ENCODE measurements at regions not wholly inside any gene's neighbourhood (a gene's known extent, or its start where the extent isn't known, plus 50 kb on each side); places are given as distances from the start of the nearest gene placed in this dataset.

DNA sequence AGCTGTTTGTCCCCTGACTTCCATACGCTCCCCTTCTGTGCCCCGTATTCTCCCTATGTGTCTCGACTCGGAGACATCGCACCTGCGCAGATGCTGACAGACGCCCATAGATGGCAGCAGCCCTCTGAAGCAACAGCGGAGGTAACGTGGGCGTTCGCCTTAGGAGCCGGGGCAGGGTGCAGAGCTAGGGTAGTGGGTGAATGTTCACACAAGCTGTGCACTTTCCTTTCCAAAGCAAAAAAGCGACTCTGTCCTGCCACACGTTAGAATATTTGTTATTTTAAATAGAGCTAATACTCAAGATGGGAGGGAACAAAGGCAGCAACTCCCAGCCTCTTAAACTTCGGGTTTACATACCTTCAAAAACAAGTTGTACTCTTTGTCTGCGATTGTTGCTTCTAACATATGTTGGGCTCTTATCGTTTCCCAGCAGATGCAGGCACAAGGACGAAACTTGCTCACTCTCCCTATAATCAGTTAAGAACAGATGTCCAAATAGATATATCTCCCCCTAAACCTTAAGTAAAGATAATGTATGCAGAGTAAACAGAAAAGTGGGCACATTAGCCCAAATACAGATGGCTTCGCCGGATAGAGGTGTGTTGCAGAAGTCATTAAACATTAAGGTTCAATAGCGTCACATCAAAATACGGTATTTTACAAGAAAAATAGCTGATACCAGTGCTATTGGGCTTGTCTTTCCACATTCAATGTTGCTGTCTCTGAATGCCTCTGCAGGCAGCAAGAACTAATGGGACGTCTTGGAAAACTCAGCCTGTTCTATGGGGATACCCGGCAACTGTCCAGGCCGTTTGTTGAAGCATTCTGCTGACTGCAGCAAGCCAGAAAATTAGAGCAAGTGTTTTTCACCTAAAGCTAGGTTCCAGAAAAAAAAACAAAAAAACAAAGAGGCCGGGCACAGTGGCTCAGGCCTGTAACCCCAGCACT lies 340.3 kb upstream of the PRKCQ start:
- FAIRE-seq, result no peak
- no peak for DNase-seq (ENCODE audit: insufficient read length, low spot score)
- TF ChIP-seq, protein P1, sequence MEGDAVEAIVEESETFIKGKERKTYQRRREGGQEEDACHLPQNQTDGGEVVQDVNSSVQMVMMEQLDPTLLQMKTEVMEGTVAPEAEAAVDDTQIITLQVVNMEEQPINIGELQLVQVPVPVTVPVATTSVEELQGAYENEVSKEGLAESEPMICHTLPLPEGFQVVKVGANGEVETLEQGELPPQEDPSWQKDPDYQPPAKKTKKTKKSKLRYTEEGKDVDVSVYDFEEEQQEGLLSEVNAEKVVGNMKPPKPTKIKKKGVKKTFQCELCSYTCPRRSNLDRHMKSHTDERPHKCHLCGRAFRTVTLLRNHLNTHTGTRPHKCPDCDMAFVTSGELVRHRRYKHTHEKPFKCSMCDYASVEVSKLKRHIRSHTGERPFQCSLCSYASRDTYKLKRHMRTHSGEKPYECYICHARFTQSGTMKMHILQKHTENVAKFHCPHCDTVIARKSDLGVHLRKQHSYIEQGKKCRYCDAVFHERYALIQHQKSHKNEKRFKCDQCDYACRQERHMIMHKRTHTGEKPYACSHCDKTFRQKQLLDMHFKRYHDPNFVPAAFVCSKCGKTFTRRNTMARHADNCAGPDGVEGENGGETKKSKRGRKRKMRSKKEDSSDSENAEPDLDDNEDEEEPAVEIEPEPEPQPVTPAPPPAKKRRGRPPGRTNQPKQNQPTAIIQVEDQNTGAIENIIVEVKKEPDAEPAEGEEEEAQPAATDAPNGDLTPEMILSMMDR (IDR thresholded peaks at IDR 0.05; ENCODE audit: insufficient read depth, missing control alignments), result peak; percentile 56

DNA sequence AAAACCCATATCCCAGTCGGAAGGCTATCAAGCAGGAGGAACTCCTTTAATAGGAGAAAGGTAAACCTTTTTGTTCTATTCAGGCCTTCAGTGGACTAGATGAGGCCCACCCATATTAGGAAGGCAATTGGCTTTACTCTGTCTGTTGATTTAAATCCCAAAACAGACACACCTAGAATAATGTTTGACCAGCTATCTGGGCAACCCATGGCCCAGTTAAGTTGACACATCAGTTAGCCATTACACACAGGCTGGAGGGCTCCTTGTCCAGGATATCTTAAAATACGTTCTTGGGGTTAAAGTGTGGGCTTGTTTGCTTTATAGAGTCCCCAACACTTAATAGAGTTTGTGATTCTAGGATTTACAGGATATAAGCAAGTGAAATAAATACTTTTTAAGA lies 339.0 kb upstream of the PRKCQ start:
- TF ChIP-seq, protein P1 (IDR thresholded peaks at IDR 0.05; ENCODE audit: insufficient read depth, missing control alignments), result no peak
- DNase-seq (ENCODE audit: insufficient read length, low spot score), result no peak
- FAIRE-seq, result no peak

DNA sequence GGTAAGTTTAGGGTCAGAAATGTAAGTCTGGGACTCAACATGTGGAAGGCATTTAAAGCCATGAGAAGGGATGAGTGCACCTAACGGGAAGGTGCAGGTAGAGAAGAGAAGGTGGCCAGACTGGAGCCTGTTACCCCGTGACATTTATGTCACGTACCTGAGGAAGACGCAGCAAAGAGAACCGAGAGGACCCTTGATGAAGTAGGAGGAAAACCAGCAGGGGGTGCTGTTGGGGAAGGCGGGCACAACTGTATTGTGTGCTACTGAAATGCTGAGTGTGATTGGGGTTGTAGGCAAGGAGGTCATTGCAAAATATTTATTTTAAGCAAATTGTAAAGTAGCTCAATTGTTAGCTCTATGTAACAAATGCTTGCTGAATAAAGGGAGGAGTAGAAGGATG lies 338.2 kb upstream of the PRKCQ start:
- no peak for FAIRE-seq

DNA sequence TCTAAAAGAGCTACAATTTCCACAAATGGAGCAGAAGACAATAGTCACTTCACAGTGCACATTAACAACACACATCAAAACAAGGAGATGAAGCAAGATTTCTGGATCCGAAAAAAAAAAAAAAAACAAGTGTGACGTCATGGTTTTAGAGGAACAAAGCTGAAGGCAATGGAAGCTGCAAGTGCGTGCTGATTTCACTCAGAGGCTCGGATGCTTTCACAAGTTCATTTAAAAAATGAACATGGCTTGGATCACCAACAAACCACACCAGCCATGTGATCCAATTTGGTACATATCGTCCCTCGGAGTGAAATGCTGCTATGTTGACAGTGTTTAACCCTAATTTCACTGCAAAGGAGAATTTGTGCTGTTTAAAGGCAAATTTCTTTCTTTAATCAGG lies 337.0 kb upstream of the PRKCQ start:
- FAIRE-seq, result no peak
- no peak for DNase-seq (ENCODE audit: insufficient read length, low spot score)
- TF ChIP-seq, protein P1 (IDR thresholded peaks at IDR 0.05; ENCODE audit: insufficient read depth, missing control alignments), result no peak

More for the DNA sequence above, 338.2 kb upstream of the PRKCQ start:
- no peak for DNase-seq (ENCODE audit: insufficient read length, low spot score)
- TF ChIP-seq, protein P1 (IDR thresholded peaks at IDR 0.05; ENCODE audit: insufficient read depth, missing control alignments), result peak; percentile 24

DNA sequence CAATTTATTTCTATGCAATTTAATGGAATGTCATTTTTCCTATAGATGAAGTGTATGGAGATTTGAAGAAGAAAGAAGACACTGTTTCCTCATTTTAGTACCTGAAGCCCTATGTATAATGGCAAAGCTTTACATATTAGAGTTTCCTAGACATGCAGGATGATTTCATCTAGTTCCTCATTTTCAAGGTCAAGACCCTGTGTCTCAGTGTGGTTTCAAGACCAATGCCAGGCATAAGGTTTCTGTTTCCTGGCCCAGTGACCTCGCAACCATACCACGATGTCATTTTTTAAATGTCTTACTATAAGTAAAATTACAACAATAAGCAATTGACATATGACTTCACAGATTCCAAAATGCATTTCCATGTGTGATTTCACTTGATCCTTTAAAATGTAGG lies 336.5 kb upstream of the PRKCQ start:
- FAIRE-seq, result no peak
- DNase-seq (ENCODE audit: insufficient read length, low spot score), result no peak
- TF ChIP-seq, protein P1 (IDR thresholded peaks at IDR 0.05; ENCODE audit: insufficient read depth, missing control alignments), result no peak

DNA sequence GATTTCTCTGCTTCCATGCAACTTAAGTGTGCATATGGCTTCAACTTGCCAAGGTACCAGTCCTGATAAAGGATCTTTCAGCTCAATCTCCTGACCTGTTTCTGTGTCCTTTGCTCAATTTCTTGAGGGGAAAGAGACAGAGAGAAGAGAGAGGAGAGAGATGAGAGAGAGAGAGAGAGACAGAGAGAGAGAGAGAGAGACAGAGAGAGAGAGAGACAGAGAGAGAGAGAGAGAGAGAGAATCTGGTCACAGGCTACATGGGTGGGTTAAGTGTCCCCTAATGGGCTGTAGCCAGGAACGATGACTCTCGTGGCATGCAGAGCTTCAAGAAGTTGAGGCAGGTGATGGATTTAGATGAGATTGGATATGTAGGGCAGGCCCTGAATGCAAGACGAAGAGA lies 335.2 kb upstream of the PRKCQ start:
- no peak for DNase-seq (ENCODE audit: insufficient read length, low spot score)
- TF ChIP-seq, protein P1 (IDR thresholded peaks at IDR 0.05; ENCODE audit: insufficient read depth, missing control alignments), result no peak
- no peak for FAIRE-seq

DNA sequence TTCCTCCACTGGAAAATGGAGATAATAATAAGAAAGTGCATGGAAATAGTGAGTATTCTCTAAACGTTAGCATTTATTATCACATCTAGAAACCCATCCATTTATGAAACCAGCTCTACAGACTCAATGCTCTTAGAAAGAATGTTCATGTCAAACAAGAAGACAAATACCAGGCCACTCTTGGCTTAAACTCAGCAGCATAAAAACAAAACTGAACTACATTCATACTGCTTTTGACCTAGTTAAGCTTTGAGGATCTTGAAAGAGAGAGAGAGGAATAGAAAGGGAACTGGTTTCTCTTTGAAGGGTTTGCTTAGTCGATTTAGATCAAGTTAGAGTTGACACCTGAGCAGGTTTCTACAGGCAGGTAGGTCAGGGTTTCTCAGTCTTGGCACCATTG lies 332.9 kb upstream of the PRKCQ start:
- TF ChIP-seq, protein P1 (IDR thresholded peaks at IDR 0.05; ENCODE audit: insufficient read depth, missing control alignments), result no peak
- FAIRE-seq, result no peak

More for the DNA sequence above, 332.9 kb upstream of the PRKCQ start:
- DNase-seq (ENCODE audit: insufficient read length, low spot score), result no peak

Measured in D721Med (cell line).